Hepatocyte (in vitro differentiated cells): ENCODE measurements at regions not wholly inside any gene's neighbourhood (a gene's known extent, or its start where the extent isn't known, plus 50 kb on each side); places are given as distances from the start of the nearest gene placed in this dataset.

ENCODE experiments used
- DNase-seq: peaks from one replicate; pipeline ENCODE4 v3.0.0-alpha.2; 2016; ENCODE audit warnings: low spot score
- H2AFZ ChIP-seq: fragments of 200-600 bp; sonication (generic); 2 replicates; pipeline ENCODE4 v1.6.0; 2016; ENCODE audit warnings: antibody characterized with exemption, mild to moderate bottlenecking
- H3K27ac ChIP-seq: fragments of 200-600 bp; sonication (generic); 2 replicates; pipeline ENCODE4 v1.5.1; 2016; ENCODE audit warnings: mild to moderate bottlenecking
- H3K27me3 ChIP-seq: fragments of 200-600 bp; sonication (generic); 2 replicates; pipeline ENCODE4 v1.6.1; 2016
- H3K36me3 ChIP-seq: fragments of 200-600 bp; sonication (generic); replicated peaks from 2 replicates; pipeline ENCODE4 v1.5.1; 2016; ENCODE audit warnings: low read depth; ENCODE audit not compliant: insufficient read depth
- H3K4me1 ChIP-seq: fragments of 200-600 bp; sonication (generic); 2 replicates; pipeline ENCODE4 v1.5.1; 2016; ENCODE audit warnings: mild to moderate bottlenecking, moderate library complexity; ENCODE audit not compliant: insufficient read depth
- H3K4me2 ChIP-seq: fragments of 200-600 bp; sonication (generic); 2 replicates; pipeline ENCODE4 v1.6.0; 2016
- H3K4me3 ChIP-seq: fragments of 200-600 bp; sonication (generic); 2 replicates; pipeline ENCODE4 v1.5.1; 2016; ENCODE audit warnings: mild to moderate bottlenecking
- H3K79me2 ChIP-seq: fragments of 200-600 bp; sonication (generic); 2 replicates; pipeline ENCODE4 v1.6.0; 2017; ENCODE audit warnings: mild to moderate bottlenecking
- H3K9me2 ChIP-seq: fragments of 200-600 bp; sonication (generic); replicated peaks from 2 replicates; pipeline ENCODE4 v1.6.0; 2017; ENCODE audit warnings: mild to moderate bottlenecking; ENCODE audit not compliant: insufficient read depth
- H3K9me3 ChIP-seq: fragments of 200-600 bp; sonication (generic); 2 replicates; pipeline ENCODE4 v1.5.1; 2016; ENCODE audit warnings: low read depth, mild to moderate bottlenecking
- H4K20me1 ChIP-seq: fragments of 200-600 bp; sonication (generic); 2 replicates; pipeline ENCODE4 v1.6.0; 2016; ENCODE audit warnings: mild to moderate bottlenecking; ENCODE audit not compliant: insufficient read depth, poor library complexity, severe bottlenecking
- EZH2 ChIP-seq: fragments of 200-600 bp; sonication (generic); IDR thresholded peaks from 2 replicates; pipeline ENCODE4 v1.6.1; 2016; ENCODE audit warnings: antibody characterized with exemption, mild to moderate bottlenecking, borderline replicate concordance
- EZH2phosphoT487 ChIP-seq: fragments of 200-600 bp; sonication (generic); IDR thresholded peaks from one replicate; pipeline ENCODE4 v1.6.1; 2018; ENCODE audit warnings: antibody characterized with exemption, mild to moderate bottlenecking, low read depth, moderate library complexity; ENCODE audit not compliant: unreplicated experiment, severe bottlenecking
- WGBS: methylation state at CpG from one replicate; pipeline ENCODE4 v1.1.6; 2016; ENCODE audit warnings: low lambda C conversion rate; ENCODE audit errors: missing lambda C conversion rate; 5-methylcytosine and 5-hydroxymethylcytosine counted together
- TF ChIP-seq, protein P1 (sequence below): fragments of 200-600 bp; sonication (generic); IDR thresholded peaks from 2 replicates; pipeline ENCODE4 v1.5.1; 2016; ENCODE audit warnings: antibody characterized with exemption, mild to moderate bottlenecking; ENCODE audit not compliant: poor library complexity

DNA sequence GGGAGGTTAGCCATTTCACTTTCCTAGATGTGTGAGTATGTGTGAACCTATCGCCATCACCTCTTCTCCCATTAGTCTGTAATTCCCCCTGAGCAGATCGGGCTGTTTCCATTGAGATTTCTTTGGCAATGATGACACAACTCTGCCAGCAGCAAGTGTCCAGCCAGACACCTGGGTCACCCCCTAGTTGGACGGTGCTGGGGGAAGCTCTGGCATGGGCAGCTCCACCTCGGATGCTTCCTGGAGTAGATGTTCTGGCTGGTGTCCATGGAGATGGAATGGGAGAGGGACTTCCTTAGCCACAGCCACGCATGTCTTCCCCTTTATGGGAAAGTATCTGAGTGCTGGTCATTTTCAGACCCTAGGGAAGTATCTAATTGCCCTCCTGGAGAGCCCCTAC, 247.9 kb upstream of the RPL38 start:
- no peak overlapping the region for H2AFZ ChIP-seq
- no peaks in the 10 kb centered on the region for H3K36me3 ChIP-seq
- DNase-seq = no peak
- no peak overlapping the region for H3K4me3 ChIP-seq
- H3K27me3 ChIP-seq = peaks cover 20% of the 10 kb centered on the region
- H3K79me2 ChIP-seq = no peaks in the 10 kb centered on the region
- no peak overlapping the region for H3K4me2 ChIP-seq
- H3K27ac ChIP-seq = no peak overlapping the region
- no peaks in the 10 kb centered on the region for H3K9me3 ChIP-seq
- H3K9me2 ChIP-seq = no peaks in the 10 kb centered on the region
- TF ChIP-seq, protein P1, sequence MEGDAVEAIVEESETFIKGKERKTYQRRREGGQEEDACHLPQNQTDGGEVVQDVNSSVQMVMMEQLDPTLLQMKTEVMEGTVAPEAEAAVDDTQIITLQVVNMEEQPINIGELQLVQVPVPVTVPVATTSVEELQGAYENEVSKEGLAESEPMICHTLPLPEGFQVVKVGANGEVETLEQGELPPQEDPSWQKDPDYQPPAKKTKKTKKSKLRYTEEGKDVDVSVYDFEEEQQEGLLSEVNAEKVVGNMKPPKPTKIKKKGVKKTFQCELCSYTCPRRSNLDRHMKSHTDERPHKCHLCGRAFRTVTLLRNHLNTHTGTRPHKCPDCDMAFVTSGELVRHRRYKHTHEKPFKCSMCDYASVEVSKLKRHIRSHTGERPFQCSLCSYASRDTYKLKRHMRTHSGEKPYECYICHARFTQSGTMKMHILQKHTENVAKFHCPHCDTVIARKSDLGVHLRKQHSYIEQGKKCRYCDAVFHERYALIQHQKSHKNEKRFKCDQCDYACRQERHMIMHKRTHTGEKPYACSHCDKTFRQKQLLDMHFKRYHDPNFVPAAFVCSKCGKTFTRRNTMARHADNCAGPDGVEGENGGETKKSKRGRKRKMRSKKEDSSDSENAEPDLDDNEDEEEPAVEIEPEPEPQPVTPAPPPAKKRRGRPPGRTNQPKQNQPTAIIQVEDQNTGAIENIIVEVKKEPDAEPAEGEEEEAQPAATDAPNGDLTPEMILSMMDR = no peak
- TF ChIP-seq EZH2 (no peak), EZH2phosphoT487 (no peak)
- 91% methylated on average over 5 of the region's 5 CpGs for WGBS
- H4K20me1 ChIP-seq = no peaks in the 10 kb centered on the region
- H3K4me1 ChIP-seq = peaks cover 11% of the 10 kb centered on the region

DNA sequence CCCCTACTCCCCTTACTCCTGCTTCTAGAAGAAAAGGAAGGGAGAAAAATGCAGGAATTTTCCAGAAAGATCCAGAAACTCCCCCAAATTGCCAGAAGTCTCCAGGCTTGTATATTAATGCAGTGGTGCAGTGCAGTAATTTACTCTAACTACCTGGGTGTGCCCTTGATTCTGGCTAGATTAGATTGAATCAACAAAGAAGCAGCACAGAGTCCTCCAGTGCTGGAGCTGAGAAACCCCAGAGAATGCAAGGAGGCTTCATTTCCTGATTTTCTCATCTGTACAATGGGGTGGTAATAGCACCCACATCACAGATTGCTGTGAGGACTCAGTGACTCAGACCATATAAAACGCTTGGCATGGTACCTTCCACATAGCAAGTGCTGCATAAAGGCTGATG, 247.3 kb upstream of the RPL38 start:
- no peak overlapping the region for H3K27ac ChIP-seq
- WGBS = 92% methylated on average over 1 of the region's 1 CpG
- no peaks in the 10 kb centered on the region for H3K9me3 ChIP-seq

DNA sequence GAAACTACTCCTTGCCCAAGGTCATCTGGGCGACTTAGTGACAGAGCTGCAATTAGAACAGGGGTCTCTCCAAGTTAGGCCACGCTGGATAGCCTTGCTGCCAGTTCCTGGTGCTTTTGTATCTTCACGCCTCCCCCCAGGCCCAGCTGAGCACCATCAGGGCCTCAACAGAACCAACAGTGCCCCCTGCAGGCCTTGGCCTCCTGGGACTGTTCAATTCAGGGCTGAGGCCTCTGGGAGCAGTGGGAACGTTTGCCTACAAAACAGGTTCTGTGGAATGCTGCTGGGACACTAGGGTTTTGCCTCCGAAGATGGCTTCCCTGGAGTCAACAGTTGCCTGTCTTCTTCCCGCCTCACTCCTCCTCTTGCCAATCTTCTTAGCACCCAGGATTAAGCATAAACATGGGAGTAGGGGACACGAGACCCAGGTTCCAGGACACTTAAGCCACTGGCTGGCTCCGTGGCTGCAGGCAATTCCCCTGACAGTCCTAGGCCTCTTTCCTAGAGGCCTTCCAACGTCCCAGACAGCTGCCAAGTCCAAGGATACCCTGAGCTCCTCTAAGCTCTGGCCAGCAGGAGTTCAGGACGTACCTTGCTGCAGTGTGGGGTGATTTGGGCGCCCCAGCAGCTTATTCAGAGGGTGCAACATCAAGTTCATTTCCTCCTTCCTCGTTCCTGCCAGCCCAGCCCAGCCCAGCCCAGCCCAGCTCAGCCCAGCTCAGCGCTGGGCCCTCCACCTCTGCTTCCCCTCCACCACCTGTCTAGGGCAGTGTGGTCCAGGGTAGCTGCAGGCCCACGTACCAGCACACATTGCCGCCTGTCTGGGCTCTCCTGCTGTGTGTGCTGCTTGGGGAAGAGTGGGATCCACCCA, 246.6 kb upstream of the RPL38 start:
- H3K27ac ChIP-seq = no peak overlapping the region
- no peak for TF ChIP-seq EZH2
- TF ChIP-seq, protein P1 = peak; percentile 54
- no peak overlapping the region for H3K4me2 ChIP-seq
- no peaks in the 10 kb centered on the region for H3K9me3 ChIP-seq
- peak; percentile 76 for DNase-seq
- no peaks in the 10 kb centered on the region for H3K79me2 ChIP-seq
- H3K4me1 ChIP-seq = peaks cover 8% of the 10 kb centered on the region
- H3K9me2 ChIP-seq = no peaks in the 10 kb centered on the region
- no peaks in the 10 kb centered on the region for H3K36me3 ChIP-seq
- H3K4me3 ChIP-seq = no peak overlapping the region
- H3K27me3 ChIP-seq = peaks cover 10% of the 10 kb centered on the region
- no peaks in the 10 kb centered on the region for H4K20me1 ChIP-seq
- H2AFZ ChIP-seq = no peak overlapping the region
- 62% methylated on average over 14 of the region's 15 CpGs for WGBS

More for the DNA sequence above, 247.3 kb upstream of the RPL38 start:
- H3K27me3 ChIP-seq = peaks cover 15% of the 10 kb centered on the region
- H3K36me3 ChIP-seq = no peaks in the 10 kb centered on the region
- H3K4me3 ChIP-seq = no peak overlapping the region
- no peak for TF ChIP-seq EZH2phosphoT487
- TF ChIP-seq, protein P1 = no peak
- no peak for TF ChIP-seq EZH2
- no peaks in the 10 kb centered on the region for H3K9me2 ChIP-seq
- H3K79me2 ChIP-seq = no peaks in the 10 kb centered on the region
- H4K20me1 ChIP-seq = no peaks in the 10 kb centered on the region
- H2AFZ ChIP-seq = no peak overlapping the region
- H3K4me2 ChIP-seq = no peak overlapping the region
- H3K4me1 ChIP-seq = peaks cover 11% of the 10 kb centered on the region
- no peak for DNase-seq
